ENCODE measurements at regions not wholly inside any gene's neighbourhood (a gene's known extent, or its start where the extent isn't known, plus 50 kb on each side); places are given as distances from the start of the nearest gene placed in this dataset.

DNA sequence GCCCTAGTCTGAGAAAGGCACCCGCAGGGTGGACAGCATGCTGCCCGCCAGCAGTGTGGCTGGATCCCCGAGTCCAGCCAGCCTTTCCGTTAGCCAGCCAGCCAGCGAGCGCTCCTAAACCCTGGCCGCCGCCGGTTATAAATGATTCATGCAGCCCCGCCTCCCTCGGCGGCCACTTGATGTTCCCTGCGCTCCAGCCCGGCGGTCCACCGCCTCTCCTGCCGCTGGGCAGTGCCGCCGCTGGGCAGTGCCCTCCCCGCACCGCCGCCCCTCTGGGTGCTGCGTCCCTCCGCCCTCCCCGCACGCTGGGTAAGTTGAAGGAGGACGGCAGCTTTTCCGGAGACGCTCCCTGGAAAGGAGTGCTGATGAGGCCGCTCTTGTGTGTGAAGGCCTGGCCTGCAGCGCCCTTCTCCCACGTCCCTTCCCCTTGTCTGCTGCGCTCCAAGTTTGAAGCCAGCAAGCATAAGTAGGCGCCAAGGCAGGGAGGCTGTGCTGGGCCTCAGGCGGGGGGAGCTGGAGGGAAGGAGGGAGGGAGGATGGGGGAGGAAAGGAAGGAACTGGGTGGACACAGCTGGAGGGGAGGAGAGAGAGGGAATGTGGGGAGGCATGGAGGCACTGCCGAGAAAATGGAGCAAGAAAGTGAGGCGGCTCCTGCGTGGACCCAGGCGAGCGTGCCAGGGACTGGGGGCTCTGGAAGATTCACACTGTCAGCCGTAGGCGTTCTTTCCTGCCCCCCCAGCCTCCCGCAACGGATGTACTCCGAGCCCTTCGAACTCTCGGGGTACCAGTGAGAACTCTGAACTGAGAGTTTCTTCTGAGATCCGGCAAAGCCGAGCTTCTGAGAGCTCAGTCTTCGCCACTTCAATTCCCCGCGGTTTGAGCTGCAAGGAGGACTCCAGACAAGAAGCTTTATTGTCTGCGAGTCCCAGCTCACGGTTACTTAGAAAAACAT lies 131.9 kb downstream of the GLI2 start:
- no peak for DNase-seq

GRCh38 chr2:120868366-120868765 lies 132.7 kb downstream of the GLI2 start:
- no peak for DNase-seq

GRCh38 chr2:120869036-120869729 lies 133.5 kb downstream of the GLI2 start:
- no peak for DNase-seq

- DNase-seq = no peak
These were observed 134.2 kb downstream of the GLI2 start for GRCh38 chr2:120869730-120870466.

DNA sequence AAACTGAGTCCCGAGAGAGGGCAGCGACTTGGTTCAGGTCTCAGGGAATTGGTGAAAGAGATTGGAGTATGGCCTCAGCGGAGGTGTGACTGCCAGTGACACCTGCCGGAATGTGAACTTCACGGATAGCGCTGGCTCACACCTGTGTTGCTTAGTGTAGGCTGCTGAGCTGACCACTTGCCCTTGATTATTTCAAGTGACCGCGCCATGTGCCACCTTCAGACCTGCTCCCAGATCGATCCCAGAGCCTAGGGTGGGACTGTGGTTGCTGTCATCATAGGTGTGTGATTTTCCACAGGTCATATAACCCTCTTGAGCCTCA lies 134.8 kb downstream of the GLI2 start:
- no peak for DNase-seq

- DNase-seq = no peak
These were observed 135.5 kb downstream of the GLI2 start for GRCh38 chr2:120871016-120871635.

GRCh38 chr2:120871881-120872620 lies 136.4 kb downstream of the GLI2 start:
- DNase-seq = no peak

DNA sequence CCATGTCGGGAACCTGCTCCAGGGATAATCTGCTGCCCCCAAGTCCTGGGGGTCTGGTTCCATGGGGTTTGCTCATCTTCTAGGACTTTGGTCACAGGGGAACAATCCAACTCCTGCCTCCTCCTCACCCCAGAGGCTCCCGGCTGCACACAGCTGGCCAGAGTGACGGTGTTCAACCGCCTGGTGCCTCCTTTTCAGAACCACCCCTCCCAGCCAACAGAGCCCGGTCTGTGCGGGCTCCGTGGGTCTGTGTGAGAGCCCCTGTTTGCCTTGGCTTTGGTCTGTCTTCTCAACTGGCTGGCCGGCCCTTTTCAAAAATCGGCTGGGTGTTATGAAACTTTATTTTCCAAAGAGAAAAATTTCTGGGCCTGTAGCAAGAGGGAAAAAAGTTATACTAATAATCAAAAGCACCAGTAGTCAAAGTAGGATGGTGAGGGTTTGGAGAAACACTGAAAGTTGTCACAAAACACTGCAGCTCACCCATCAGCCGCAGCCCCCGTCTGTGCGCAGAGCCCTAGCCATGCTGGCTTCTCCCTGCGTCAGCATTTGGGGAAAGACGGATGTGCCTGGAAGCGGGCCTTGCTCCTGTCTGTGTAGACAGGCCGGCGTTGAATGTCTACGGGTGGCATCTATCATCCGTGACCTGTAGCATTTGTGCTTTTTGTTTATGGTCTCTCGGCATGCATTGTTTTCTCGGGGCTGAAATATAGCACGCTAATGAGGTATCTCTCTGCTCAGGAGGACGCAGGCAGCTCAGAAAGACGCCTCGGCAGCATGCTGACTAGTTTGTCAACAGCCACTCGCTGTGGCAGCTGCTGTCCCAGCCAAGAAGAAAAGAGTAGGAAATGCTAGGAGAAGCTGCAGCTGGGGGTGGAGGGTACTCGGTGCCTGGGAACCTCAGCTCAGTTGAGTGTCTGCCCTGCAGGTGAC lies 138.6 kb downstream of the GLI2 start:
- no peak for DNase-seq

- DNase-seq = no peak
These were observed 139.2 kb downstream of the GLI2 start for GRCh38 chr2:120874888-120875275.

DNA sequence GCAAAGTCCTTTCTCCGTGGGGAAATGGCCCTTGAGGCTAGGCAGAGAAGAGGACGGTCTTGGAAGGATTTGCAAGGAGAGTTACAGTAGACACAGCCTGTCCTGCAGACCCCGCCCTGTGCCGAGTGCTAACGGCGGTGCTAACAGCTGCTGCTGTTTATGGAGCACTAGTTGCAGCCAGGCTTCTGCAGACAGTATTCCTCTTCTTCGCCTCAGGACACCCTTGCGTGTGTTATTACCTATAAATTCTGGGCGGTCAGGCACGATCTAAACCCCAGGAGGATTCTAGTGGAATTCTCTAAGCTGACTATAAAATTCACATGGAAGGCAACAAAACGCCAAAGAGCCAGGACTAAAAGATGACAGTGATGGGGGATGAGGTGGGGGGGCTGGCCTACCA lies 139.8 kb downstream of the GLI2 start:
- no peak for DNase-seq

DNA sequence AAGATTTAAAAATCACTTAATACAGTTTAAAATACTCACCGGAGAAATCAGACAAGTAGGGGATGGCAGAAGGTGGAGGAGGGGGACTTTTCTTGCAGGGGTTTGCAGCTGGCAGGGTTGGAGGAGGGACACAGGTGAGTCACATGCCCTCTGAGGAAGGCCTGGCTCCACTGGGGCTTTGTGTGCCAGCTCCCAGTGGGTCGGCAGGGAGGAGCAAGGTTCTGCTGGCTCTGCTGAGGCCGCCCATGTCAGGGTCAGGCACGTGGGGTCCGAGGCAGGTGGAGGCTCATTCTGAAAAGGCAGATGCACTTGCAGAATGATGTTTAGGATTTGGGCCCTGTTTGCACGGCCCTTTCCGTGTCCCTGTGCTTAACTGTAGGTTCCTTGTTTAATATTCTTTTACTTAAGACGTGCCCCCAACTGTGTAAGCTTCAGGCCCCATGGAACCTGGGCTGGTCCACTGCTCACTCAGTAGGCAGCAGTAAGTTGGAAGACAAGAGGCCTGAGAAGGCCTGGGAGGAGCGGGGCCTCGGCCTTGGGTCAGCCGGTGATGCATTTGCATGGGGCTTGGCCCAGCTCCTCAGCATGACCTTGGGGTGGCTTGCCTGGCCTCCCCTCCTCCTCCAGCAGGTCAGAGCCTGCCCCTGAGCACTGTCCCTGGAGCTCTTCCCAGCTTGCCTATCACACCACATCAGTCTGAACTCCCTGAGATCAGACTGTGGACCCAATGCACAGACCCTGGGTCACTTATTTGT lies 141.0 kb downstream of the GLI2 start:
- no peak for DNase-seq

DNA sequence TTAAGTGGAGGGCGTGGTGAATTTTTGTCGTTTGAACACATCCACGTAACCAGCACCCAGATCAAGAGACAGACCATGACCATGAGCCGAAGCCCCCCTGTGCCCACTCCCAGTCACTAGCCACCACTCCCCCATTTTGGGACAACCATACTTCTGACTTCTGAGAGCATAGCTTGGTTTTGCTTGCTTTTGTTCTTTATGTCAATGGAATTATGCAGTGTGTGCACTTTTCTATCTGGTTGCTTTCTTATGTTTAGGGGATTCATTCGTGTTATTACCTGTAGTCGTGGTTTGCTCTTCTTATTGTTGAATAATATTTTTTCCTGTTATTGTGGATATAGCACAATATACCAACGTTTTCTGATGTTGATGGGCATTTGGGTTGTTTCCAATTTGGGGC lies 141.7 kb downstream of the GLI2 start:
- DNase-seq = no peak

GRCh38 chr2:120878970-120879369 lies 143.3 kb downstream of the GLI2 start:
- DNase-seq = no peak

DNA sequence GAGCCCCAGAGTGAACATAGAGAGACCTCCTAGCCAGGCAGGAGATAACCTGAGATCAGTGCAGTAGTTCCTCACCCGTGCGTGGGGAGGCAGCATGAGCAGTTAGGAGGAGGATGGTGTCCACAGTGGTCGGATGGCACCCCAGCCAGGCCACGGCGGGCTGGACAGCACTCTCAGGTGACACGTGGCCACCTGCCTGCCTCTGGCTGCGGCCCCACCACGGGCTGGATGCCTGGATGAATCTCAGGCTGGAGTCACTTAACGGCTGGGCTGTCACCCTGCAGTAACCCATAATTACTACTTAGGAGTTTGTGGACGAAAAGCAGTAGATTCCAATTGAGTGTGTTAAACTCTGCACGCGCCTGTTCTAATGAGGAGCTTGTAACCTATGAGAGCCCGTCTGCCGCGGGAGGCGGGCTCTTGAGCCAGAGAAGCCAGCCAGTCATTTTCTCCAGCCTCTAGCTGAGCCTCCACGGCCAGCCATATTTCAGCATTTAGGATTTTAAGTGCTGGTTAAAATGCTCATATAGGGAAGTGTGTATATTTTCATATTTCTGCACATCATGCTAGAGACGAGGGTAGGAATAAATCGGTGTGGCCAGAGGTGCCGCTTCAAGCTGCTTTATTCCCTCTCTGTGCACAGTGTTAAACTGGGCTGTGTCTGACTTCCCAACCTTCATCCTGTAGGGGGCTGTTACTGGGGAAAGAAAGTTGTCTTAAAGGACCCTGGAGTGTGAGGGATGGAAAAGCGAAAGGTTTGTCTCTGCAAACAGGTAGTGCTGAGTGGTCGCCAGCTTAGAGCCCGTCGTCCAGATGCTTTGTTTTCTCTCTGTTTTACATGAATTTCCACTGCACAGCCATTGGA lies 144.0 kb downstream of the GLI2 start:
- DNase-seq = no peak

- DNase-seq = no peak
These were observed 144.7 kb downstream of the GLI2 start for GRCh38 chr2:120880381-120880780.

GRCh38 chr2:120881981-120882788 lies 146.5 kb downstream of the GLI2 start:
- DNase-seq = no peak

DNA sequence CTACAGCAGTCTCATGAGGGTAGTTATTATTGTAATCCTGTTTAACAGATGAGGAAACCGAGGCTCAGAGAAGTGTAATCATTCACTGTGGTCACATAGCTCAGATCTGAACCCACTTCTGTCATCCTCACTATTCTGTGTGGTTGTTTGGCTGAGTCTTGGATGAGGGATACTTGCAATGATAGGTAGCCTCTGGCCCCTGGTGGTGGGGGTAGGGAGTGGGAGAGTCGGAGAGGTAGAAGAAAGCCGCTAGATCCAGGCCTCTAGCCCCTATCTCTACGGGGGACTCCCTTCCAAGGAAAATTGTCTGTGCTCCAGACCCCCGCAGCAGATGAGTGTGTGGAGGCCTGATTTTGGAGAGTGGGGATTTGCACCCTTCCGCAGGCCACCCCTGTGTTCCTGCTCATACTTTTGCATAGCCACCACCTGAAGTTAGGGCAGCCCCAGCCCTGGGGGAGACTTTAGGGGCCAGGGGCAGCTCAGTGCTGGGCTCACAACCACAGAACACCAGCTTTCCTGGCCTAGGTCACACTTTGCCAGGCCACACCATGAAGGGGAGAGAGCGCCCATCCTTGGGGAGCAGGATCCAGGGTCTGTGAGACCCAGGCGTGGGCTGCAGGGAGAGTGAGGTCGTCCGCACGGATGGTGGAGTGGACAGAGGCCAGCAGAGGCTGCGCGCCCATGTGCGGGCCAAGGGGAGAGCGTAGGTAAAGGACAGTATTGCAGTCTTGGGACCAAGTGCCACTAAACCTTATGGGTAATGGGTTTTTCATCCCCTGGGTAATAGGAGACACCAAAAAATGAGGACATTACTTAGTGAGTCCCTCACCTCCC lies 148.2 kb downstream of the GLI2 start:
- DNase-seq = no peak
